ENCODE measurements at regions not wholly inside any gene's neighbourhood (a gene's known extent, or its start where the extent isn't known, plus 50 kb on each side); places are given as distances from the start of the nearest gene placed in this dataset.

DNA sequence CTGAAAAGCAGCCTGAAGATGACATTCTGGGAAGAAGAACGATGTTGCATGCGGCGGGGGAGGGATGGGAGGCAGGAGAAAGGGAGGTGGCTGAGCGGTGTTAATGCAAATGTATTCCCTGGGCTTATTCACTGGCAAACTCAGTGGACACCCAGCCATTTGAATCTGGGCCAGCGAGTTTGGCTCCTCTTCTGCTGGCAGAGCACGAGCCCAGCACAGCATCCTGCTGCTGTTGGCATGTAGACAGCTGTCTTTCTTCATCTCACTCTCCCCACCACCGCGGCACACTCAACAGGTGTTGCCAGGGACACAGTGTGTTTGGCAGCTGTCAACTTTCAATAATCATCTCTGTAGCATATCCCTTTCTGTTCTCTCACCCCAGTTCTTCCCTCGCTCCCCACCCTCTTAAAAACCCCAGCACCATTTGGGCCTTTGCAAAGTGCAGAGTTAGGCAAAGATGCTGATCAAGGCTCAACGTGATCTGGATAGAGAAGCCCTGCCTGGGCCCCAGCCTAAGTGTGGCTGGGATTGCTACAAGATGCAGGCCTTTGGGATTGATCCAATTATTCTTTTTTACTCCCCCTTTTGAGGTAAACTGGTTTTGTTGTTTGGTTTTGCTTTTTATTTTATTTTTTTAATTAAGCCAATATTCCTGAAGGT lies 131.9 kb downstream of the EXOC5 start:
- no peaks in the 10 kb centered on the region for H3K4me1 ChIP-seq (ENCODE audit: insufficient read depth, low read length)
- WGBS (ENCODE audit: low lambda C conversion rate): 1% methylated on average over 10 of the region's 10 CpGs
- H3K4me3 ChIP-seq (replicated peaks in 1 of 3; ENCODE audit: insufficient read depth in 1 of 3, low read depth in 2 of 3, low read length in 3 of 3): no peak overlapping the region
- POLR2A ChIA-PET: no interaction called here
- no peak for DNase-seq (ENCODE audit: low spot score)
- intact Hi-C loops (cut with micrococcal nuclease; ENCODE audit: unreplicated experiment): no loop called here
- ATAC-seq: no peak
- H3K27ac ChIP-seq (ENCODE audit: extremely low read length, insufficient read depth, low read length): no peak overlapping the region
- H3K9me3 ChIP-seq (ENCODE audit: low read length): no peaks in the 10 kb centered on the region
- H3K4me2 ChIP-seq (ENCODE audit: low read depth, low read length): no peak overlapping the region
- in situ Hi-C loops (cut with HindIII; ENCODE audit: extremely low pct_ligation_motif_present, low pct_unique_long_range_greater_than_20kb): no loop called here
- H2AFZ ChIP-seq (ENCODE audit: low read length): no peak overlapping the region
- BruUV-seq (replicated peaks): no TSS peak
- no peaks in the 10 kb centered on the region for H4K20me1 ChIP-seq (ENCODE audit: insufficient read depth, low read length)
- FAIRE-seq: no peak
- H3K36me3 ChIP-seq (replicated peaks in 1 of 2; ENCODE audit: control insufficient read depth in 1 of 2, insufficient read depth in 2 of 2, low read length in 2 of 2): no peaks in the 10 kb centered on the region
- H3K9ac ChIP-seq (ENCODE audit: insufficient read depth, low read depth, low read length): no peak overlapping the region
- H3K27me3 ChIP-seq (ENCODE audit: control insufficient read depth in 1 of 2, insufficient read depth in 2 of 2, low read length in 2 of 2): peaks cover 0 to 3% of the 10 kb centered on the region in 2 experiments; a peak in 2 of 5 replicates
- CTCF ChIA-PET (ENCODE audit: low intra/inter-chr PET ratio, low total read pairs): no interaction called here
- no peaks in the 10 kb centered on the region for H3K79me2 ChIP-seq (ENCODE audit: insufficient read depth, low read length)
- TF ChIP-seq MYNN (CRISPR knock-in tag; IDR thresholded peaks at IDR 0.05; ENCODE audit: low read depth) (no peak), MEIS1 (CRISPR knock-in tag; IDR thresholded peaks at IDR 0.05; ENCODE audit: borderline replicate concordance) (no peak), HHEX (CRISPR knock-in tag; IDR thresholded peaks at IDR 0.05) (no peak), ZNF776 (CRISPR knock-in tag; IDR thresholded peaks at IDR 0.05) (no peak), SMARCE1 (IDR thresholded peaks at IDR 0.05; ENCODE audit: borderline replicate concordance) (no peak), ZNF713 (CRISPR knock-in tag; IDR thresholded peaks at IDR 0.05) (no peak), CENPT (CRISPR knock-in tag; IDR thresholded peaks at IDR 0.05; ENCODE audit: low read depth) (no peak), KAT2B (IDR thresholded peaks at IDR 0.05; ENCODE audit: borderline replicate concordance, low read depth, low read length) (no peak), ZNF160 (CRISPR knock-in tag; IDR thresholded peaks at IDR 0.05) (no peak), ZNF766 (CRISPR knock-in tag; IDR thresholded peaks at IDR 0.05; ENCODE audit: borderline replicate concordance) (no peak)
- TF ChIP-seq, protein P1, sequence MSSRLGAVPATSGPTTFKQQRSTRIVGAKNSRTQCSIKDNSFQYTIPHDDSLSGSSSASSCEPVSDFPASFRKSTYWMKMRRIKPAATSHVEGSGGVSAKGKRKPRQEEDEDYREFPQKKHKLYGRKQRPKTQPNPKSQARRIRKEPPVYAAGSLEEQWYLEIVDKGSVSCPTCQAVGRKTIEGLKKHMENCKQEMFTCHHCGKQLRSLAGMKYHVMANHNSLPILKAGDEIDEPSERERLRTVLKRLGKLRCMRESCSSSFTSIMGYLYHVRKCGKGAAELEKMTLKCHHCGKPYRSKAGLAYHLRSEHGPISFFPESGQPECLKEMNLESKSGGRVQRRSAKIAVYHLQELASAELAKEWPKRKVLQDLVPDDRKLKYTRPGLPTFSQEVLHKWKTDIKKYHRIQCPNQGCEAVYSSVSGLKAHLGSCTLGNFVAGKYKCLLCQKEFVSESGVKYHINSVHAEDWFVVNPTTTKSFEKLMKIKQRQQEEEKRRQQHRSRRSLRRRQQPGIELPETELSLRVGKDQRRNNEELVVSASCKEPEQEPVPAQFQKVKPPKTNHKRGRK (CRISPR knock-in tag; IDR thresholded peaks at IDR 0.05): no peak
- TF ChIP-seq, protein P2, sequence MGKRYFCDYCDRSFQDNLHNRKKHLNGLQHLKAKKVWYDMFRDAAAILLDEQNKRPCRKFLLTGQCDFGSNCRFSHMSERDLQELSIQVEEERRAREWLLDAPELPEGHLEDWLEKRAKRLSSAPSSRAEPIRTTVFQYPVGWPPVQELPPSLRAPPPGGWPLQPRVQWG (CRISPR knock-in tag; IDR thresholded peaks at IDR 0.05; ENCODE audit: borderline replicate concordance, low read depth): no peak
- TF ChIP-seq, protein P3, sequence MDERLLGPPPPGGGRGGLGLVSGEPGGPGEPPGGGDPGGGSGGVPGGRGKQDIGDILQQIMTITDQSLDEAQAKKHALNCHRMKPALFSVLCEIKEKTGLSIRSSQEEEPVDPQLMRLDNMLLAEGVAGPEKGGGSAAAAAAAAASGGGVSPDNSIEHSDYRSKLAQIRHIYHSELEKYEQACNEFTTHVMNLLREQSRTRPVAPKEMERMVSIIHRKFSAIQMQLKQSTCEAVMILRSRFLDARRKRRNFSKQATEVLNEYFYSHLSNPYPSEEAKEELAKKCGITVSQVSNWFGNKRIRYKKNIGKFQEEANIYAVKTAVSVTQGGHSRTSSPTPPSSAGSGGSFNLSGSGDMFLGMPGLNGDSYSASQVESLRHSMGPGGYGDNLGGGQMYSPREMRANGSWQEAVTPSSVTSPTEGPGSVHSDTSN (CRISPR knock-in tag; IDR thresholded peaks at IDR 0.05): no peak
- TF ChIP-seq, protein P4, sequence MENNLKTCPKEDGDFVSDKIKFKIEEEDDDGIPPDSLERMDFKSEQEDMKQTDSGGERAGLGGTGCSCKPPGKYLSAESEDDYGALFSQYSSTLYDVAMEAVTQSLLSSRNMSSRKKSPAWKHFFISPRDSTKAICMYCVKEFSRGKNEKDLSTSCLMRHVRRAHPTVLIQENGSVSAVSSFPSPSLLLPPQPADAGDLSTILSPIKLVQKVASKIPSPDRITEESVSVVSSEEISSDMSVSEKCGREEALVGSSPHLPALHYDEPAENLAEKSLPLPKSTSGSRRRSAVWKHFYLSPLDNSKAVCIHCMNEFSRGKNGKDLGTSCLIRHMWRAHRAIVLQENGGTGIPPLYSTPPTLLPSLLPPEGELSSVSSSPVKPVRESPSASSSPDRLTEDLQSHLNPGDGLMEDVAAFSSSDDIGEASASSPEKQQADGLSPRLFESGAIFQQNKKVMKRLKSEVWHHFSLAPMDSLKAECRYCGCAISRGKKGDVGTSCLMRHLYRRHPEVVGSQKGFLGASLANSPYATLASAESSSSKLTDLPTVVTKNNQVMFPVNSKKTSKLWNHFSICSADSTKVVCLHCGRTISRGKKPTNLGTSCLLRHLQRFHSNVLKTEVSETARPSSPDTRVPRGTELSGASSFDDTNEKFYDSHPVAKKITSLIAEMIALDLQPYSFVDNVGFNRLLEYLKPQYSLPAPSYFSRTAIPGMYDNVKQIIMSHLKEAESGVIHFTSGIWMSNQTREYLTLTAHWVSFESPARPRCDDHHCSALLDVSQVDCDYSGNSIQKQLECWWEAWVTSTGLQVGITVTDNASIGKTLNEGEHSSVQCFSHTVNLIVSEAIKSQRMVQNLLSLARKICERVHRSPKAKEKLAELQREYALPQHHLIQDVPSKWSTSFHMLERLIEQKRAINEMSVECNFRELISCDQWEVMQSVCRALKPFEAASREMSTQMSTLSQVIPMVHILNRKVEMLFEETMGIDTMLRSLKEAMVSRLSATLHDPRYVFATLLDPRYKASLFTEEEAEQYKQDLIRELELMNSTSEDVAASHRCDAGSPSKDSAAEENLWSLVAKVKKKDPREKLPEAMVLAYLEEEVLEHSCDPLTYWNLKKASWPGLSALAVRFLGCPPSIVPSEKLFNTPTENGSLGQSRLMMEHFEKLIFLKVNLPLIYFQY (CRISPR knock-in tag; IDR thresholded peaks at IDR 0.05; ENCODE audit: borderline replicate concordance): no peak
- TF ChIP-seq, protein P5, sequence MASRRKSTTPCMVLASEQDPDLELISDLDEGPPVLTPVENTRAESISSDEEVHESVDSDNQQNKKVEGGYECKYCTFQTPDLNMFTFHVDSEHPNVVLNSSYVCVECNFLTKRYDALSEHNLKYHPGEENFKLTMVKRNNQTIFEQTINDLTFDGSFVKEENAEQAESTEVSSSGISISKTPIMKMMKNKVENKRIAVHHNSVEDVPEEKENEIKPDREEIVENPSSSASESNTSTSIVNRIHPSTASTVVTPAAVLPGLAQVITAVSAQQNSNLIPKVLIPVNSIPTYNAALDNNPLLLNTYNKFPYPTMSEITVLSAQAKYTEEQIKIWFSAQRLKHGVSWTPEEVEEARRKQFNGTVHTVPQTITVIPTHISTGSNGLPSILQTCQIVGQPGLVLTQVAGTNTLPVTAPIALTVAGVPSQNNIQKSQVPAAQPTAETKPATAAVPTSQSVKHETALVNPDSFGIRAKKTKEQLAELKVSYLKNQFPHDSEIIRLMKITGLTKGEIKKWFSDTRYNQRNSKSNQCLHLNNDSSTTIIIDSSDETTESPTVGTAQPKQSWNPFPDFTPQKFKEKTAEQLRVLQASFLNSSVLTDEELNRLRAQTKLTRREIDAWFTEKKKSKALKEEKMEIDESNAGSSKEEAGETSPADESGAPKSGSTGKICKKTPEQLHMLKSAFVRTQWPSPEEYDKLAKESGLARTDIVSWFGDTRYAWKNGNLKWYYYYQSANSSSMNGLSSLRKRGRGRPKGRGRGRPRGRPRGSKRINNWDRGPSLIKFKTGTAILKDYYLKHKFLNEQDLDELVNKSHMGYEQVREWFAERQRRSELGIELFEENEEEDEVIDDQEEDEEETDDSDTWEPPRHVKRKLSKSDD (CRISPR knock-in tag; IDR thresholded peaks at IDR 0.05; ENCODE audit: low read depth): no peak

Measured in HepG2 (cell line).